ENCODE measurements at regions not wholly inside any gene's neighbourhood (a gene's known extent, or its start where the extent isn't known, plus 50 kb on each side); places are given as distances from the start of the nearest gene placed in this dataset.

- no peak overlapping the region for H3K27ac Mint-ChIP-seq
- TF ChIP-seq EZH2phosphoT487 (IDR thresholded peaks at IDR 0.05): no peak
- no peak for TF ChIP-seq CTCF (IDR thresholded peaks at IDR 0.05)
- no peak for TF ChIP-seq EZH2 (IDR thresholded peaks at IDR 0.05)
- Histone ChIP-seq H3K36me3 (no peaks in the 10 kb centered on the region), H3F3A (ENCODE audit: low read depth) (peaks cover 4% of the 10 kb centered on the region), H4K20me1 (ENCODE audit: low read depth) (no peaks in the 10 kb centered on the region), H3K9me3 (ENCODE audit: low read depth) (no peaks in the 10 kb centered on the region), H3K4me2 (no peak overlapping the region), H2AFZ (replicated peaks) (no peak overlapping the region), H3K4me3 (no peak overlapping the region), H3K9ac (no peak overlapping the region), H3K79me2 (ENCODE audit: low read depth) (no peaks in the 10 kb centered on the region), H3K27ac (no peak overlapping the region), H3K4me1 (peaks cover 26% of the 10 kb centered on the region), H3K27me3 (no peaks in the 10 kb centered on the region)
- no peaks in the 10 kb centered on the region for H3K36me3 Mint-ChIP-seq
- DNase-seq (ENCODE audit: low spot score): no peak
- peaks cover 2% of the 10 kb centered on the region for H3K9me3 Mint-ChIP-seq
- peaks cover 9% of the 10 kb centered on the region for H3K4me1 Mint-ChIP-seq
- H3K4me3 Mint-ChIP-seq: no peak overlapping the region
- H3K27me3 Mint-ChIP-seq (ENCODE audit: insufficient read depth, low read depth): no peaks in the 10 kb centered on the region
Measured at GRCh38 chr7:21142081-21142480, 285.8 kb upstream of the SP4 start.

- Histone ChIP-seq H2AFZ (replicated peaks) (peak overlapping the region; percentile 90), H4K20me1 (ENCODE audit: low read depth) (no peaks in the 10 kb centered on the region), H3K4me3 (no peak overlapping the region), H3F3A (ENCODE audit: low read depth) (peaks cover 4% of the 10 kb centered on the region), H3K36me3 (no peaks in the 10 kb centered on the region), H3K4me1 (peaks cover 16% of the 10 kb centered on the region), H3K4me2 (no peak overlapping the region), H3K9me3 (ENCODE audit: low read depth) (no peaks in the 10 kb centered on the region), H3K9ac (no peak overlapping the region), H3K79me2 (ENCODE audit: low read depth) (no peaks in the 10 kb centered on the region), H3K27ac (no peak overlapping the region), H3K27me3 (no peaks in the 10 kb centered on the region)
- H3K9me3 Mint-ChIP-seq: no peaks in the 10 kb centered on the region
- H3K27ac Mint-ChIP-seq: no peak overlapping the region
- H3K4me3 Mint-ChIP-seq: no peak overlapping the region
- no peaks in the 10 kb centered on the region for H3K27me3 Mint-ChIP-seq (ENCODE audit: insufficient read depth, low read depth)
- H3K36me3 Mint-ChIP-seq: no peaks in the 10 kb centered on the region
- DNase-seq (ENCODE audit: low spot score): peak; percentile 25
- TF ChIP-seq EZH2phosphoT487 (IDR thresholded peaks at IDR 0.05) (no peak), CTCF (IDR thresholded peaks at IDR 0.05) (no peak), EZH2 (IDR thresholded peaks at IDR 0.05) (no peak)
- H3K4me1 Mint-ChIP-seq: peaks cover 5% of the 10 kb centered on the region
Measured at GRCh38 chr7:21146642-21147423, 281.1 kb upstream of the SP4 start.

- Mint-ChIP-seq H3K36me3 (no peaks in the 10 kb centered on the region), H3K4me1 (peaks cover 5% of the 10 kb centered on the region), H3K27ac (no peak overlapping the region), H3K27me3 (ENCODE audit: insufficient read depth, low read depth) (no peaks in the 10 kb centered on the region), H3K9me3 (no peaks in the 10 kb centered on the region), H3K4me3 (no peak overlapping the region)
- no peaks in the 10 kb centered on the region for H3K27me3 ChIP-seq
- no peak overlapping the region for H3K27ac ChIP-seq
- no peaks in the 10 kb centered on the region for H3F3A ChIP-seq (ENCODE audit: low read depth)
- H3K4me2 ChIP-seq: no peak overlapping the region
- no peaks in the 10 kb centered on the region for H3K79me2 ChIP-seq (ENCODE audit: low read depth)
- no peaks in the 10 kb centered on the region for H4K20me1 ChIP-seq (ENCODE audit: low read depth)
- H3K36me3 ChIP-seq: no peaks in the 10 kb centered on the region
- no peak overlapping the region for H2AFZ ChIP-seq (replicated peaks)
- no peak for DNase-seq (ENCODE audit: low spot score)
- H3K9ac ChIP-seq: no peak overlapping the region
- no peak overlapping the region for H3K4me3 ChIP-seq
- no peak for TF ChIP-seq EZH2 (IDR thresholded peaks at IDR 0.05)
- TF ChIP-seq EZH2phosphoT487 (IDR thresholded peaks at IDR 0.05): no peak
- no peak for TF ChIP-seq CTCF (IDR thresholded peaks at IDR 0.05)
- H3K9me3 ChIP-seq (ENCODE audit: low read depth): no peaks in the 10 kb centered on the region
- peaks cover 23% of the 10 kb centered on the region for H3K4me1 ChIP-seq
Measured at GRCh38 chr7:21149809-21150208, 278.1 kb upstream of the SP4 start.

Data from neural progenitor cell (in vitro differentiated cells).